OCI-LY7 (cell line): ENCODE measurements at regions not wholly inside any gene's neighbourhood (a gene's known extent, or its start where the extent isn't known, plus 50 kb on each side); places are given as distances from the start of the nearest gene placed in this dataset.

Source experiments
- BruUV-seq: library from RNA; stranded (reverse); fragments of 400-500 nt; replicated peaks from 2 replicates; lab custom pipeline; 2021; lab: Mats Ljungman, UMichigan
- CTCF ChIA-PET: fragments of 300-600 bp; sonication (Branson Sonifier 250); formaldehyde crosslinking; loops from one replicate; lab custom pipeline; 2022; ENCODE audit warnings: antibody characterized with exemption; ENCODE audit not compliant: unreplicated experiment; lab: Charles Lee
- POLR2A ChIA-PET: fragments of 300-600 bp; sonication (Branson Sonifier 250); formaldehyde crosslinking; loops from one replicate; lab custom pipeline; 2022; ENCODE audit warnings: antibody characterized with exemption; lab: Charles Lee
- DNase-seq: peaks from one replicate; pipeline ENCODE4 v3.0.0-alpha.2; 2015; ENCODE audit warnings: low spot score
- H2AFZ ChIP-seq: fragments of 200-600 bp; sonication (generic), shearing (Covaris generic); 2 replicates; pipeline ENCODE4 v1.6.1; 2014; ENCODE audit warnings: mild to moderate bottlenecking, antibody characterized with exemption, low read length, moderate library complexity
- H3K27ac ChIP-seq: fragments of 200-600 bp; sonication (generic); 2 replicates; pipeline ENCODE4 v1.5.1; 2014; ENCODE audit warnings: mixed run types, low read depth, mild to moderate bottlenecking, moderate library complexity, low read length, inconsistent platforms; ENCODE audit not compliant: poor library complexity, severe bottlenecking
- H3K36me3 ChIP-seq: fragments of 200-600 bp; sonication (generic); 2 replicates; pipeline ENCODE4 v1.6.1; 2014; ENCODE audit warnings: mild to moderate bottlenecking, antibody characterized with exemption, low read length, moderate library complexity, mixed read lengths; ENCODE audit not compliant: insufficient read depth
- H3K4me1 ChIP-seq: fragments of 200-600 bp; sonication (generic); 2 replicates; pipeline ENCODE4 v1.5.1; 2014; ENCODE audit warnings: mild to moderate bottlenecking, low read length; ENCODE audit not compliant: insufficient read depth, poor library complexity, severe bottlenecking
- H3K4me2 ChIP-seq: fragments of 200-600 bp; sonication (generic); 2 replicates; pipeline ENCODE4 v1.6.1; 2014; ENCODE audit warnings: mild to moderate bottlenecking, low read length
- H3K4me3 ChIP-seq: fragments of 200-600 bp; sonication (generic); 2 replicates; pipeline ENCODE4 v1.5.1; 2014; ENCODE audit warnings: mild to moderate bottlenecking, low read depth, low read length; ENCODE audit not compliant: poor library complexity, severe bottlenecking
- H3K79me2 ChIP-seq: fragments of 200-600 bp; sonication (generic); 2 replicates; pipeline ENCODE4 v1.6.1; 2016; ENCODE audit warnings: low read depth, mild to moderate bottlenecking, low read length, moderate library complexity, mixed read lengths; ENCODE audit not compliant: insufficient read depth
- H3K9me2 ChIP-seq: fragments of 200-600 bp; sonication (generic); 2 replicates; pipeline ENCODE4 v1.6.1; 2016; ENCODE audit warnings: mild to moderate bottlenecking, low read length, mixed read lengths; ENCODE audit not compliant: insufficient read depth
- H3K9me3 ChIP-seq: fragments of 200-600 bp; sonication (generic); 2 replicates; pipeline ENCODE4 v1.6.1; 2014; ENCODE audit warnings: mild to moderate bottlenecking, mixed run types, low read length, mixed read lengths
- H4K20me1 ChIP-seq: fragments of 200-600 bp; sonication (generic); 2 replicates; pipeline ENCODE4 v1.6.1; 2014; ENCODE audit warnings: mild to moderate bottlenecking, antibody characterized with exemption, low read length, moderate library complexity, mixed read lengths; ENCODE audit not compliant: insufficient read depth
- CTCF ChIP-seq: fragments of 200-600 bp; sonication (generic); conservative IDR thresholded peaks from 2 replicates; pipeline ENCODE4 v1.5.1; 2014; ENCODE audit warnings: mild to moderate bottlenecking, antibody characterized with exemption, low read length, moderate library complexity, mixed read lengths
- EZH2phosphoT487 ChIP-seq: fragments of 200-600 bp; sonication (generic); IDR thresholded peaks from 2 replicates; pipeline ENCODE4 v1.6.1; 2018; ENCODE audit warnings: low read depth, borderline replicate concordance, mild to moderate bottlenecking, mixed run types, antibody characterized with exemption, low read length, moderate library complexity, mixed read lengths
- intact Hi-C: fragments of 100-400 bp; cut with micrococcal nuclease; formaldehyde crosslinking; loops from one replicate; pipeline ENCODE4 v1.10.0; 2022; ENCODE audit not compliant: unreplicated experiment

GRCh38 chr18:73136134-73136533 lies 268.3 kb upstream of the NETO1 start:
- no peaks in the 10 kb centered on the region for H3K9me2 ChIP-seq
- intact Hi-C loops, result no loop called here
- H3K4me3 ChIP-seq, result no peak overlapping the region
- DNase-seq, result no peak
- no peak overlapping the region for H3K27ac ChIP-seq
- H3K36me3 ChIP-seq, result no peaks in the 10 kb centered on the region
- no TSS peak for BruUV-seq
- TF ChIP-seq CTCF, result peak; percentile 35; the same call in 1 of the 2 replicates
- no peak for TF ChIP-seq EZH2phosphoT487
- no peaks in the 10 kb centered on the region for H4K20me1 ChIP-seq
- H3K79me2 ChIP-seq, result no peaks in the 10 kb centered on the region
- POLR2A ChIA-PET, result no interaction called here
- H3K4me2 ChIP-seq, result no peak overlapping the region
- H3K4me1 ChIP-seq, result no peaks in the 10 kb centered on the region
- no peaks in the 10 kb centered on the region for H3K9me3 ChIP-seq
- no peak overlapping the region for H2AFZ ChIP-seq
- CTCF ChIA-PET, result no interaction called here

- no peak overlapping the region for H2AFZ ChIP-seq
- ChIA-PET CTCF (no interaction called here), POLR2A (no interaction called here)
- H4K20me1 ChIP-seq, result no peaks in the 10 kb centered on the region
- no peak overlapping the region for H3K27ac ChIP-seq
- intact Hi-C loops, result loop anchor here (10.0 kb wide), 1 partner anchor 349 kb away; no protein-coding TSS in a partner anchor
- H3K9me2 ChIP-seq, result no peaks in the 10 kb centered on the region
- no peak overlapping the region for H3K4me3 ChIP-seq
- H3K36me3 ChIP-seq, result no peaks in the 10 kb centered on the region
- no peaks in the 10 kb centered on the region for H3K9me3 ChIP-seq
- BruUV-seq, result no TSS peak
- DNase-seq, result no peak
- H3K4me2 ChIP-seq, result no peak overlapping the region
- no peaks in the 10 kb centered on the region for H3K4me1 ChIP-seq
- TF ChIP-seq CTCF (no peak), EZH2phosphoT487 (no peak)
- no peaks in the 10 kb centered on the region for H3K79me2 ChIP-seq
These were observed 256.4 kb upstream of the NETO1 start for GRCh38 chr18:73124175-73124574.

GRCh38 chr18:73121207-73121606 lies 253.4 kb upstream of the NETO1 start:
- DNase-seq, result no peak
- POLR2A ChIA-PET, result no interaction called here

More at GRCh38 chr18:73121207-73121606, 253.4 kb upstream of the NETO1 start:
- Histone ChIP-seq H4K20me1 (no peaks in the 10 kb centered on the region), H3K27ac (no peak overlapping the region), H3K4me2 (no peak overlapping the region), H3K9me2 (no peaks in the 10 kb centered on the region), H3K9me3 (no peaks in the 10 kb centered on the region), H3K36me3 (no peaks in the 10 kb centered on the region), H2AFZ (no peak overlapping the region), H3K4me3 (no peak overlapping the region), H3K4me1 (no peaks in the 10 kb centered on the region), H3K79me2 (no peaks in the 10 kb centered on the region)
- no TSS peak for BruUV-seq
- intact Hi-C loops, result loop anchor here (10.0 kb wide), 1 partner anchor 346 kb away; no protein-coding TSS in a partner anchor
- TF ChIP-seq CTCF (no peak), EZH2phosphoT487 (no peak)
- CTCF ChIA-PET, result no interaction called here
